Heart left ventricle (tissue), 16 donors: ENCODE measurements at regions not wholly inside any gene's neighbourhood (a gene's known extent, or its start where the extent isn't known, plus 50 kb on each side); places are given as distances from the start of the nearest gene placed in this dataset.

Experiments used
- ATAC-seq, 4 donors: fragments of 200-7000 bp; cut with Tn5 transposase; one replicate each; pipeline ENCODE4 v1.9.1; 2020 to 2022; ENCODE audit warnings: moderate library complexity in 4 of 4, mild to moderate bottlenecking in 3 of 4, moderate number of reproducible peaks in 1 of 4
- DNase-seq, 5 donors: peaks; one replicate each; pipeline ENCODE4 v3.0.0-alpha.2; 2020
- H3K27ac ChIP-seq, 12 donors: fragments of 200-600 bp; sonication (generic) in 4 of 12; one replicate each; pipeline versions ENCODE4 v1.5.0 to v1.8.0; 2016 to 2022; ENCODE audit warnings: mild to moderate bottlenecking in 2 of 12
- H3K27me3 ChIP-seq, 9 donors: fragments of 200-600 bp; sonication (generic) in 2 of 9; one replicate each; pipeline versions ENCODE4 v1.5.1 to v1.8.0; 2016 to 2022; ENCODE audit warnings: mild to moderate bottlenecking in 3 of 9
- H3K36me3 ChIP-seq, 9 donors: fragments of 200-600 bp; sonication (generic) in 2 of 9; one replicate each; pipeline versions ENCODE4 v1.5.0 to v1.8.0; 2018 to 2022; ENCODE audit warnings: mild to moderate bottlenecking in 2 of 9
- H3K4me1 ChIP-seq, 12 donors: fragments of 200-600 bp; sonication (generic) in 4 of 12; one replicate each; pipeline versions ENCODE4 v1.5.0 to v1.8.0; 2016 to 2022; ENCODE audit warnings: mild to moderate bottlenecking in 3 of 12
- H3K4me3 ChIP-seq, 12 donors: fragments of 200-600 bp; sonication (generic) in 4 of 12; one replicate each; pipeline versions ENCODE4 v1.5.0 to v1.8.0; 2017 to 2022; ENCODE audit warnings: mild to moderate bottlenecking in 9 of 12, moderate library complexity in 4 of 12
- H3K9me3 ChIP-seq, 12 donors: fragments of 200-600 bp; sonication (generic) in 4 of 12; one replicate each; pipeline versions ENCODE4 v1.5.0 to v1.8.0; 2016 to 2022; ENCODE audit warnings: mild to moderate bottlenecking in 1 of 12
- POLR2A ChIP-seq, 2 donors: fragments of 450-650 bp; IDR thresholded peaks; one replicate each; pipeline ENCODE4 v1.6.1; 2017; ENCODE audit warnings: antibody characterized with exemption in 2 of 2, mild to moderate bottlenecking in 2 of 2, moderate library complexity in 2 of 2
- WGBS, 4 donors: extraction: QIAGEN DNeasy Blood & Tissue Kit in 2 of 4; methylation state at CpG; one replicate each; pipeline versions ENCODE4 v1.1.5 to v1.1.7; 2013 to 2018; 5-methylcytosine and 5-hydroxymethylcytosine counted together
- intact Hi-C, 10 donors: fragments of 100-400 bp; cut with DNase I; formaldehyde crosslinking; loops; one replicate each; pipeline versions ENCODE4 v1.11.1 to v1.14.2; 2022
- TF ChIP-seq, protein P1 (sequence below), 12 donors: fragments of 200-600 bp; sonication (generic) in 4 of 12; IDR thresholded peaks; one replicate each; pipeline versions ENCODE4 v1.5.0 to v1.8.0; 2018 to 2022; ENCODE audit warnings: antibody characterized with exemption in 12 of 12, mild to moderate bottlenecking in 5 of 12
- donor health status: ischemic (EF 13 %, LVEDD 7.1; RV severe dilation, severe dysfunction).
- donor health status: healthy with polysubstance abuse.
- donor health status: DM: no; HTN: yes; CAD: no.
- donor health status: DM: no; HTN: no; CAD: no.
- donor health status: ischemic (EF 25% LVEDD 6.9; RV normal size, moderate dysfunction).
- donor health status: ischemic (EF 25% LVEDD 5.7; RV mildly dilated, moderate dysfunction).
- donor health status: healthy.
- donor health status: DM: yes; HTN: yes; CAD: no.
- donor health status: ischemic (EF 35%, LVEDD 5.7; RV mildly dilated, moderate dysfunction).
- donor health status: nonischemic (EF 11% LVEDD 7.7; RV severe dilation, severe dysfunction).
- donor health status: DM: yes; HTN: yes; CAD: no.
- donor health status: PGD.
- donor health status: ischemic (EF 29% LVEDD 5.4; RV normal size, mild dysfunction).
- donor health status: nonischemic (EF 23%, LVEDD 6.1; RV moderate dilation, normal function).

DNA sequence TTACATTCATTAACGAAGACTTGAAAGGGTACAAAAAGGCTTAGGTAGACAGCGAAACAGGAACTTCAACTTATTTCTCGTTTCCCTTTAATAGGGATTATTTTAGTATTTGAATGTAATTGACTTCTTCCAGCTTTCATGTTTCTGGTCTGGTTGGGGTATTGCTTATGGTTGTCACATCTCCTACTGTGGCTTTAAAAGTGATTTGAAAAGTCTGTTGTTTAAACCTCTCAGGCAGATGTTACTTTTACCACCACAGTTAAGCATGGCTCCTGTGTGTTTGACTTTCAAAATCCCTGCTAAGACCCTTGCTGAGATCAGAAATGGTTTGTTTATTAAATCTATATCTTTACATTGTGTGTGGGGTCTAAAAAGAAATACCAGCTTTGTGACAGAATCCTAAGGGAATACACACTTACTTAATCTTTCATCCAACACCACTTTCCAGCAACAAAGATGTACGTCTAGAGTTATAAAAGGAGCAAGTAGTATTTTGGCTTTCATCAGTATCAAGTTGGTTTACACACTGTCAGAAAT is 661.2 kb downstream of the FAT4 start:
- no peak for TF ChIP-seq POLR2A (IDR thresholded peaks at IDR 0.05)
- TF ChIP-seq, protein P1, sequence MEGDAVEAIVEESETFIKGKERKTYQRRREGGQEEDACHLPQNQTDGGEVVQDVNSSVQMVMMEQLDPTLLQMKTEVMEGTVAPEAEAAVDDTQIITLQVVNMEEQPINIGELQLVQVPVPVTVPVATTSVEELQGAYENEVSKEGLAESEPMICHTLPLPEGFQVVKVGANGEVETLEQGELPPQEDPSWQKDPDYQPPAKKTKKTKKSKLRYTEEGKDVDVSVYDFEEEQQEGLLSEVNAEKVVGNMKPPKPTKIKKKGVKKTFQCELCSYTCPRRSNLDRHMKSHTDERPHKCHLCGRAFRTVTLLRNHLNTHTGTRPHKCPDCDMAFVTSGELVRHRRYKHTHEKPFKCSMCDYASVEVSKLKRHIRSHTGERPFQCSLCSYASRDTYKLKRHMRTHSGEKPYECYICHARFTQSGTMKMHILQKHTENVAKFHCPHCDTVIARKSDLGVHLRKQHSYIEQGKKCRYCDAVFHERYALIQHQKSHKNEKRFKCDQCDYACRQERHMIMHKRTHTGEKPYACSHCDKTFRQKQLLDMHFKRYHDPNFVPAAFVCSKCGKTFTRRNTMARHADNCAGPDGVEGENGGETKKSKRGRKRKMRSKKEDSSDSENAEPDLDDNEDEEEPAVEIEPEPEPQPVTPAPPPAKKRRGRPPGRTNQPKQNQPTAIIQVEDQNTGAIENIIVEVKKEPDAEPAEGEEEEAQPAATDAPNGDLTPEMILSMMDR (IDR thresholded peaks at IDR 0.05), result no peak
- WGBS, 4 donors, result 80 to 87% (median 84%) methylated on average over 4 of the region's 4 CpGs

DNA sequence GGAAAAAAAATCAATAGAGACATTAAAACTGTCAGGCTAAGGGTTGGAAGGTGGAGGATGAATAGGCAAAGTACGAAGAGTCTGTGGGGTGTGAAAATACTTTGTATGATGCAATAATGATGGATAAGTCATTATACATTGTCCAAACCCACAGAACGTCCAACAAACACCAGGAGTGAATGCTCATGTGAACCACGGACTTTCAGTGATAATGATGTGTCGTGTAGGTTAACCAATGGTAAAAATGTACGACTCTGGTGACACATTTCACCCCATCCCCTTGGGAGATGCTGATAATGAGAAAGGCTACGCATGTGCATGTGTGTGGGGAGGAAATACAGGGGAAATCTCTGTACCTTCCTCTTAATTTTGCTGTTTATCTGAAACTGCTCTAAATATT is 665.2 kb downstream of the FAT4 start:
- WGBS, 4 donors, result 71 to 76% (median 74%) methylated on average over 6 of the region's 6 CpGs
- no peaks in the 10 kb centered on the region for H3K27me3 ChIP-seq
- ATAC-seq, result no peak
- intact Hi-C loops, result no loop called here
- no peak overlapping the region for H3K27ac ChIP-seq
- no peaks in the 10 kb centered on the region for H3K4me1 ChIP-seq
- H3K4me3 ChIP-seq, result no peak overlapping the region
- no peak for TF ChIP-seq POLR2A (IDR thresholded peaks at IDR 0.05)
- TF ChIP-seq, protein P1 (IDR thresholded peaks at IDR 0.05), result no peak
- DNase-seq, result no peak
- no peaks in the 10 kb centered on the region for H3K9me3 ChIP-seq
- no peaks in the 10 kb centered on the region for H3K36me3 ChIP-seq

More for the DNA sequence above, 661.2 kb downstream of the FAT4 start:
- no peaks in the 10 kb centered on the region for H3K36me3 ChIP-seq
- intact Hi-C loops, result no loop called here
- ATAC-seq (no peak), DNase-seq (no peak)
- no peaks in the 10 kb centered on the region for H3K4me1 ChIP-seq
- H3K27me3 ChIP-seq, result no peaks in the 10 kb centered on the region
- H3K9me3 ChIP-seq, result peaks cover 0 to 2% (median 0%) of the 10 kb centered on the region in 12 donors
- H3K4me3 ChIP-seq, result no peak overlapping the region
- no peak overlapping the region for H3K27ac ChIP-seq

DNA sequence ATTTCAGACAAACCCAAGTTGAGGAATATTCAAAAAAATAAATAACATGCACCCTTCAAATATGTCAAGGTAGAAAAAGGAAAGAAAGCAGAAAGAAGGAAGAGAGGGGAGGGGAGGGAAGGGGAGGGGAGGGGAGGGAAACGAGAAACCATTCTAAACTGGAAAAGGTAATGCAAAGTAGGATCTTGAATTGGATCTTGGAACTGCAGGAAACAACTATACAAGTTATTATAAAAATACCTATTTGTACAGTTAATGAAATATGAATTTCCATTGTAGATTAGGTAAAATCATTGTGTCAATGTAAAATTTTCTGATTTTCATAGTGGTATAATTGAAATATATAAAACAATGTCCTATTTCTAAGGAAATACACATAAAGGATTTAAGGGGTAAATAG is 668.4 kb downstream of the FAT4 start:
- no peak overlapping the region for H3K4me3 ChIP-seq
- WGBS, 4 donors, result 66 to 76% (median 70%) methylated on average over 1 of the region's 1 CpG
- H3K27ac ChIP-seq, result no peak overlapping the region
- H3K36me3 ChIP-seq, result no peaks in the 10 kb centered on the region
- H3K27me3 ChIP-seq, result no peaks in the 10 kb centered on the region
- H3K9me3 ChIP-seq, result no peaks in the 10 kb centered on the region
- H3K4me1 ChIP-seq, result no peaks in the 10 kb centered on the region
- intact Hi-C loops, result no loop called here
- TF ChIP-seq POLR2A (IDR thresholded peaks at IDR 0.05), result no peak
- TF ChIP-seq, protein P1 (IDR thresholded peaks at IDR 0.05), result no peak
- ATAC-seq (no peak), DNase-seq (no peak)

DNA sequence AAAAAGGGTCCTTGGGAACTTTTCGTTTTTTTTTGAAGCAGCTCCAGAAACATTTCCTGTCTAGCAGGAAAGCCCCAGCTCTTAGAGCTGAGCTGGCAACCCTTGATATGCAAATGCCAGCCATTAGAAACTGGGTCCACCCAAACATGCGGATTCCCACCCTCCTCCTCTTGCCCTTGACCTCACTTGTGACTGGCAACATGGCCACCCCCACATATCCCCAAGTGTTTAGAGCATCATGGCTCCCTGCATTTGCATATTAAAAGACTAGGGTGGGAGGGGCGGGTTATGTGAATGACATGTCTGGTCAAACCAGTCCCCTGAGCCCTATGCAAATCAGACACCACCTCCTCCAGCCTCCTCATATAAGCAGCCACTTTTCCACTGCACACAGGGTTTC is 671.1 kb downstream of the FAT4 start:
- H3K4me1 ChIP-seq, result no peaks in the 10 kb centered on the region
- H3K36me3 ChIP-seq, result no peaks in the 10 kb centered on the region
- TF ChIP-seq, protein P1 (IDR thresholded peaks at IDR 0.05), result no peak
- TF ChIP-seq POLR2A (IDR thresholded peaks at IDR 0.05), result no peak
- DNase-seq, result no peak
- intact Hi-C loops, result no loop called here
- ATAC-seq, result no peak
- WGBS, 4 donors, result 43 to 60% (median 58%) methylated on average over 3 of the region's 3 CpGs
- H3K9me3 ChIP-seq, result no peaks in the 10 kb centered on the region
- no peak overlapping the region for H3K27ac ChIP-seq
- H3K27me3 ChIP-seq, result no peaks in the 10 kb centered on the region
- H3K4me3 ChIP-seq, result no peak overlapping the region
